ENCODE measurements at regions not wholly inside any gene's neighbourhood (a gene's known extent, or its start where the extent isn't known, plus 50 kb on each side); places are given as distances from the start of the nearest gene placed in this dataset.

- Histone ChIP-seq H3K27me3 (ENCODE audit: control insufficient read depth, low read length) (no peaks in the 10 kb centered on the region), H3K4me3 (ENCODE audit: low read length) (no peak overlapping the region), H3K4me1 (ENCODE audit: control insufficient read depth, low read length) (no peaks in the 10 kb centered on the region), H3K79me2 (ENCODE audit: control insufficient read depth, low read length) (no peaks in the 10 kb centered on the region), H3K27ac (ENCODE audit: low read depth, low read length) (no peak overlapping the region), H3K36me3 (ENCODE audit: control insufficient read depth, low read length) (no peaks in the 10 kb centered on the region), H3F3A (ENCODE audit: control insufficient read depth, insufficient read depth) (no peaks in the 10 kb centered on the region), H4K20me1 (ENCODE audit: control insufficient read depth, insufficient read depth, low read depth, low read length) (no peaks in the 10 kb centered on the region), H3K4me2 (ENCODE audit: low read length) (no peak overlapping the region), H3K9me3 (ENCODE audit: control insufficient read depth, insufficient read depth, low read length) (no peaks in the 10 kb centered on the region), H3K9me2 (replicated peaks; ENCODE audit: control insufficient read depth, low read length) (no peaks in the 10 kb centered on the region)
- TF ChIP-seq, protein P1, sequence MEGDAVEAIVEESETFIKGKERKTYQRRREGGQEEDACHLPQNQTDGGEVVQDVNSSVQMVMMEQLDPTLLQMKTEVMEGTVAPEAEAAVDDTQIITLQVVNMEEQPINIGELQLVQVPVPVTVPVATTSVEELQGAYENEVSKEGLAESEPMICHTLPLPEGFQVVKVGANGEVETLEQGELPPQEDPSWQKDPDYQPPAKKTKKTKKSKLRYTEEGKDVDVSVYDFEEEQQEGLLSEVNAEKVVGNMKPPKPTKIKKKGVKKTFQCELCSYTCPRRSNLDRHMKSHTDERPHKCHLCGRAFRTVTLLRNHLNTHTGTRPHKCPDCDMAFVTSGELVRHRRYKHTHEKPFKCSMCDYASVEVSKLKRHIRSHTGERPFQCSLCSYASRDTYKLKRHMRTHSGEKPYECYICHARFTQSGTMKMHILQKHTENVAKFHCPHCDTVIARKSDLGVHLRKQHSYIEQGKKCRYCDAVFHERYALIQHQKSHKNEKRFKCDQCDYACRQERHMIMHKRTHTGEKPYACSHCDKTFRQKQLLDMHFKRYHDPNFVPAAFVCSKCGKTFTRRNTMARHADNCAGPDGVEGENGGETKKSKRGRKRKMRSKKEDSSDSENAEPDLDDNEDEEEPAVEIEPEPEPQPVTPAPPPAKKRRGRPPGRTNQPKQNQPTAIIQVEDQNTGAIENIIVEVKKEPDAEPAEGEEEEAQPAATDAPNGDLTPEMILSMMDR (IDR thresholded peaks at IDR 0.05; ENCODE audit: low read depth, low read length, poor library complexity, severe bottlenecking), result no peak
- TF ChIP-seq EZH2phosphoT487 (IDR thresholded peaks at IDR 0.05; ENCODE audit: borderline replicate concordance, low read length), result no peak
Measured at GRCh38 chr6:144885817-144886216, 600.7 kb downstream of the UTRN start.

DNA sequence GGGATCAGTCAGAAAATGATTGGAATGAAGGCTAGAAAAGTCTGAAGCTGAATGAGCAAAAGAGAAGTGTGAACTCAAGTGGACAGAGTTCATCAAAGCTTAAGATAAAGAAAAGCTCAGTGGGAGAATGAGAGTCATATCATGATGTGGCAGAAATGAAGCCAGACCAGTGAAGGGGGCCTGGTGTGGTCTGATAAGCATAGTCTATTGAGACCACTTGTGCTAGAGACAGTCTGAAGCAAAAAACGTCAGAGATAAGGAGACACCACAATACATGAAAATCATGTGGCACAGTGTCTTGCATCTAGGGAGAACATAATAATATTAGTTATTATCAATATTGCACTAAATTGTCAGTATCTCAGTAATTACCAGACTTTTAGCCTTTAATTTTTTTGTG, 601.5 kb downstream of the UTRN start:
- TF ChIP-seq, protein P1 (IDR thresholded peaks at IDR 0.05; ENCODE audit: low read depth, low read length, poor library complexity, severe bottlenecking), result no peak
- TF ChIP-seq EZH2phosphoT487 (IDR thresholded peaks at IDR 0.05; ENCODE audit: borderline replicate concordance, low read length), result no peak
- H3K4me3 ChIP-seq (ENCODE audit: low read length), result no peak overlapping the region

GRCh38 chr6:144888621-144889020, 603.5 kb downstream of the UTRN start:
- Histone ChIP-seq H3K4me1 (ENCODE audit: control insufficient read depth, low read length) (no peaks in the 10 kb centered on the region), H4K20me1 (ENCODE audit: control insufficient read depth, insufficient read depth, low read depth, low read length) (no peaks in the 10 kb centered on the region), H3K27ac (ENCODE audit: low read depth, low read length) (no peak overlapping the region), H3K27me3 (ENCODE audit: control insufficient read depth, low read length) (no peaks in the 10 kb centered on the region), H3F3A (ENCODE audit: control insufficient read depth, insufficient read depth) (no peaks in the 10 kb centered on the region), H3K9me2 (replicated peaks; ENCODE audit: control insufficient read depth, low read length) (no peaks in the 10 kb centered on the region), H3K4me3 (ENCODE audit: low read length) (no peak overlapping the region), H3K36me3 (ENCODE audit: control insufficient read depth, low read length) (no peaks in the 10 kb centered on the region), H3K79me2 (ENCODE audit: control insufficient read depth, low read length) (no peaks in the 10 kb centered on the region), H3K4me2 (ENCODE audit: low read length) (no peak overlapping the region), H3K9me3 (ENCODE audit: control insufficient read depth, insufficient read depth, low read length) (no peaks in the 10 kb centered on the region)
- TF ChIP-seq, protein P1 (IDR thresholded peaks at IDR 0.05; ENCODE audit: low read depth, low read length, poor library complexity, severe bottlenecking), result no peak
- TF ChIP-seq EZH2phosphoT487 (IDR thresholded peaks at IDR 0.05; ENCODE audit: borderline replicate concordance, low read length), result no peak

More for the DNA sequence above, 601.5 kb downstream of the UTRN start:
- H3K4me2 ChIP-seq (ENCODE audit: low read length), result no peak overlapping the region
- no peaks in the 10 kb centered on the region for H3K27me3 ChIP-seq (ENCODE audit: control insufficient read depth, low read length)
- H3K9me3 ChIP-seq (ENCODE audit: control insufficient read depth, insufficient read depth, low read length), result no peaks in the 10 kb centered on the region
- H3F3A ChIP-seq (ENCODE audit: control insufficient read depth, insufficient read depth), result no peaks in the 10 kb centered on the region
- no peaks in the 10 kb centered on the region for H3K9me2 ChIP-seq (replicated peaks; ENCODE audit: control insufficient read depth, low read length)
- H3K36me3 ChIP-seq (ENCODE audit: control insufficient read depth, low read length), result no peaks in the 10 kb centered on the region
- no peaks in the 10 kb centered on the region for H4K20me1 ChIP-seq (ENCODE audit: control insufficient read depth, insufficient read depth, low read depth, low read length)
- no peaks in the 10 kb centered on the region for H3K79me2 ChIP-seq (ENCODE audit: control insufficient read depth, low read length)
- no peak overlapping the region for H3K27ac ChIP-seq (ENCODE audit: low read depth, low read length)
- H3K4me1 ChIP-seq (ENCODE audit: control insufficient read depth, low read length), result no peaks in the 10 kb centered on the region
